ENCODE measurements at regions not wholly inside any gene's neighbourhood (a gene's known extent, or its start where the extent isn't known, plus 50 kb on each side); places are given as distances from the start of the nearest gene placed in this dataset.

DNA sequence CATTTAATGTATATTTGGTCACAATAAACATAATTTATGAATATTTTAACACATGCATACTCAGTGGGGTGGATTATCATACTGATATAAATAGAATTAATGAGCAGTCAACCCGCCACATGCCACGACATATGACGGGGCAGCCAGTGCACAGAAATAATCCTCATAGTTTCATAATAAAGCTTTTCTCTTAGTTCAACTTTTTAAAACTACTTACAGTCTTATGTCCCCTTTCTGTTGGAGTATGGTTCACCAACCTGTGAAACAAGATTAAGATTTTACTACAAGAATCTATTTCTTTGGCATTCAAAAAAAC lies 75.6 kb upstream of the ETAA1 start:
- no peak overlapping the region for H2AFZ ChIP-seq (ENCODE audit: low read length)
- Mint-ChIP-seq H3K27me3 (ENCODE audit: low read depth) (no peaks in the 10 kb centered on the region), H3K9me3 (no peaks in the 10 kb centered on the region), H3K4me1 (peaks cover 59 to 67% of the 10 kb centered on the region in 2 experiments), H3K4me3 (no peak overlapping the region), H3K36me3 (ENCODE audit: insufficient read depth in 1 of 3, low read depth in 3 of 3) (no peaks in the 10 kb centered on the region), H3K27ac (peak overlapping the region in 2 of 3 experiments; percentile 65 to 72; a peak in 3 of 7 replicates)
- no peak overlapping the region for H4K8ac ChIP-seq (replicated peaks; ENCODE audit: insufficient read length, low read depth, low read length)
- no peak overlapping the region for H3K27ac ChIP-seq (ENCODE audit: insufficient read length, low read depth, low read length)
- H2BK12ac ChIP-seq (ENCODE audit: insufficient read length, low read depth, low read length): no peak overlapping the region
- no peak overlapping the region for H3T11ph ChIP-seq (ENCODE audit: low read length)
- no peak overlapping the region for H4K91ac ChIP-seq (ENCODE audit: insufficient read length, low read depth, low read length)
- H3K18ac ChIP-seq (ENCODE audit: insufficient read length, low read depth, low read length): no peak overlapping the region
- H3K9me3 ChIP-seq (ENCODE audit: control insufficient read depth, low read depth, low read length): no peaks in the 10 kb centered on the region
- H3K79me1 ChIP-seq (ENCODE audit: insufficient read depth, low read depth, low read length, poor library complexity, severe bottlenecking): no peaks in the 10 kb centered on the region
- H2BK20ac ChIP-seq (ENCODE audit: low read depth, low read length, poor library complexity, severe bottlenecking): no peak overlapping the region
- no peak overlapping the region for H2BK15ac ChIP-seq (ENCODE audit: low read depth, low read length)
- TF ChIP-seq, protein P1, sequence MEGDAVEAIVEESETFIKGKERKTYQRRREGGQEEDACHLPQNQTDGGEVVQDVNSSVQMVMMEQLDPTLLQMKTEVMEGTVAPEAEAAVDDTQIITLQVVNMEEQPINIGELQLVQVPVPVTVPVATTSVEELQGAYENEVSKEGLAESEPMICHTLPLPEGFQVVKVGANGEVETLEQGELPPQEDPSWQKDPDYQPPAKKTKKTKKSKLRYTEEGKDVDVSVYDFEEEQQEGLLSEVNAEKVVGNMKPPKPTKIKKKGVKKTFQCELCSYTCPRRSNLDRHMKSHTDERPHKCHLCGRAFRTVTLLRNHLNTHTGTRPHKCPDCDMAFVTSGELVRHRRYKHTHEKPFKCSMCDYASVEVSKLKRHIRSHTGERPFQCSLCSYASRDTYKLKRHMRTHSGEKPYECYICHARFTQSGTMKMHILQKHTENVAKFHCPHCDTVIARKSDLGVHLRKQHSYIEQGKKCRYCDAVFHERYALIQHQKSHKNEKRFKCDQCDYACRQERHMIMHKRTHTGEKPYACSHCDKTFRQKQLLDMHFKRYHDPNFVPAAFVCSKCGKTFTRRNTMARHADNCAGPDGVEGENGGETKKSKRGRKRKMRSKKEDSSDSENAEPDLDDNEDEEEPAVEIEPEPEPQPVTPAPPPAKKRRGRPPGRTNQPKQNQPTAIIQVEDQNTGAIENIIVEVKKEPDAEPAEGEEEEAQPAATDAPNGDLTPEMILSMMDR (conservative IDR thresholded peaks at IDR 0.05): no peak
- DNase-seq: no peak
- H3K4ac ChIP-seq (ENCODE audit: low read depth, low read length): no peak overlapping the region
- no peak overlapping the region for H3K23ac ChIP-seq (ENCODE audit: insufficient read length, low read depth, low read length)
- no peak overlapping the region for H3K9ac ChIP-seq (ENCODE audit: extremely low read depth, insufficient read length, low read length)
- H4K20me1 ChIP-seq (ENCODE audit: control insufficient read depth, insufficient read depth, insufficient read length): no peaks in the 10 kb centered on the region
- no peaks in the 10 kb centered on the region for H3K23me2 ChIP-seq (ENCODE audit: insufficient read length, low read depth, low read length, poor library complexity, severe bottlenecking)
- no peaks in the 10 kb centered on the region for H3K27me3 ChIP-seq (ENCODE audit: insufficient read depth, low read length)
- H2AK5ac ChIP-seq (ENCODE audit: insufficient read length, low read length): no peak overlapping the region
- no peak overlapping the region for H3K4me2 ChIP-seq (ENCODE audit: insufficient read depth, insufficient read length, low read length)
- H2BK120ac ChIP-seq (ENCODE audit: low read depth, low read length, poor library complexity, severe bottlenecking): no peak overlapping the region
- no peak overlapping the region for H3K56ac ChIP-seq (ENCODE audit: insufficient read length, low read depth, low read length)
- no peaks in the 10 kb centered on the region for H3K79me2 ChIP-seq (ENCODE audit: insufficient read depth, low read length)
- WGBS (ENCODE audit: extremely low coverage, insufficient read length, low lambda C conversion rate): no CpG with 5 or more reads among the region's 3 CpGs
- H4K5ac ChIP-seq (ENCODE audit: insufficient read length, low read depth, low read length): no peak overlapping the region
- no peak overlapping the region for H2BK5ac ChIP-seq (ENCODE audit: insufficient read length, low read length)
- H3K14ac ChIP-seq (ENCODE audit: insufficient read depth, low read length): no peak overlapping the region
- H3K4me1 ChIP-seq (ENCODE audit: insufficient read depth, low read length): peaks cover 13% of the 10 kb centered on the region; the same call in 1 of the 2 replicates

Measured in H9 (cell line).